ENCODE measurements at regions not wholly inside any gene's neighbourhood (a gene's known extent, or its start where the extent isn't known, plus 50 kb on each side); places are given as distances from the start of the nearest gene placed in this dataset.

- no peak for TF ChIP-seq CTCF (IDR thresholded peaks at IDR 0.05; ENCODE audit: low read depth, low read length, poor library complexity, severe bottlenecking)
- no peak for TF ChIP-seq EZH2phosphoT487 (IDR thresholded peaks at IDR 0.05; ENCODE audit: borderline replicate concordance, low read length)
These were observed 65.7 kb upstream of the FOXF1 start for GRCh38 chr16:86444661-86445060.

All from DOHH2 (cell line).